SK-N-SH treated with all-trans-retinoic acid at 6 μM for 48 hours (cell line): ENCODE measurements at regions not wholly inside any gene's neighbourhood (a gene's known extent, or its start where the extent isn't known, plus 50 kb on each side); places are given as distances from the start of the nearest gene placed in this dataset.

Source experiments
- PATZ1 ChIP-seq: fragments of 250-450 bp; sonication (Bioruptor Pico); IDR thresholded peaks from 2 replicates; pipeline ENCODE4 v1.8.0; 2020; ENCODE audit warnings: mild to moderate bottlenecking, moderate library complexity, borderline replicate concordance
- RARB ChIP-seq: fragments of 250-450 bp; sonication (Bioruptor Pico); IDR thresholded peaks from 2 replicates; pipeline ENCODE4 v1.8.0; 2021; ENCODE audit warnings: mild to moderate bottlenecking, moderate library complexity
- ZFP3 ChIP-seq: fragments of 250-450 bp; sonication (Bioruptor Pico); IDR thresholded peaks from 2 replicates; pipeline ENCODE4 v1.5.0; 2020; ENCODE audit warnings: mild to moderate bottlenecking, moderate library complexity
- ZNF565 ChIP-seq: fragments of 450-650 bp; formaldehyde crosslinking; conservative IDR thresholded peaks from 2 replicates; pipeline ENCODE4 v1.5.0; 2020; ENCODE audit warnings: low read depth, mild to moderate bottlenecking, moderate library complexity

- no peak for TF ChIP-seq PATZ1
- TF ChIP-seq ZFP3 (CRISPR knock-in tag) = no peak
- no peak for TF ChIP-seq ZNF565 (CRISPR knock-in tag)
- no peak for TF ChIP-seq RARB (CRISPR knock-in tag)
Observed at GRCh38 chr14:61203081-61203753, 77.9 kb downstream of the TMEM30B start.
